OCI-LY7 (cell line): ENCODE measurements at regions not wholly inside any gene's neighbourhood (a gene's known extent, or its start where the extent isn't known, plus 50 kb on each side); places are given as distances from the start of the nearest gene placed in this dataset.

Experiments
- BruUV-seq: library from RNA; stranded (reverse); fragments of 400-500 nt; replicated peaks from 2 replicates; lab custom pipeline; 2021; lab: Mats Ljungman, UMichigan
- CTCF ChIA-PET: fragments of 300-600 bp; sonication (Branson Sonifier 250); formaldehyde crosslinking; loops from one replicate; lab custom pipeline; 2022; ENCODE audit warnings: antibody characterized with exemption; ENCODE audit not compliant: unreplicated experiment; lab: Charles Lee
- POLR2A ChIA-PET: fragments of 300-600 bp; sonication (Branson Sonifier 250); formaldehyde crosslinking; loops from one replicate; lab custom pipeline; 2022; ENCODE audit warnings: antibody characterized with exemption; lab: Charles Lee
- DNase-seq: peaks from one replicate; pipeline ENCODE4 v3.0.0-alpha.2; 2015; ENCODE audit warnings: low spot score
- H2AFZ ChIP-seq: fragments of 200-600 bp; sonication (generic), shearing (Covaris generic); 2 replicates; pipeline ENCODE4 v1.6.1; 2014; ENCODE audit warnings: mild to moderate bottlenecking, antibody characterized with exemption, low read length, moderate library complexity
- H3K27ac ChIP-seq: fragments of 200-600 bp; sonication (generic); 2 replicates; pipeline ENCODE4 v1.5.1; 2014; ENCODE audit warnings: mixed run types, low read depth, mild to moderate bottlenecking, moderate library complexity, low read length, inconsistent platforms; ENCODE audit not compliant: poor library complexity, severe bottlenecking
- H3K36me3 ChIP-seq: fragments of 200-600 bp; sonication (generic); 2 replicates; pipeline ENCODE4 v1.6.1; 2014; ENCODE audit warnings: mild to moderate bottlenecking, antibody characterized with exemption, low read length, moderate library complexity, mixed read lengths; ENCODE audit not compliant: insufficient read depth
- H3K4me1 ChIP-seq: fragments of 200-600 bp; sonication (generic); 2 replicates; pipeline ENCODE4 v1.5.1; 2014; ENCODE audit warnings: mild to moderate bottlenecking, low read length; ENCODE audit not compliant: insufficient read depth, poor library complexity, severe bottlenecking
- H3K4me2 ChIP-seq: fragments of 200-600 bp; sonication (generic); 2 replicates; pipeline ENCODE4 v1.6.1; 2014; ENCODE audit warnings: mild to moderate bottlenecking, low read length
- H3K4me3 ChIP-seq: fragments of 200-600 bp; sonication (generic); 2 replicates; pipeline ENCODE4 v1.5.1; 2014; ENCODE audit warnings: mild to moderate bottlenecking, low read depth, low read length; ENCODE audit not compliant: poor library complexity, severe bottlenecking
- H3K79me2 ChIP-seq: fragments of 200-600 bp; sonication (generic); 2 replicates; pipeline ENCODE4 v1.6.1; 2016; ENCODE audit warnings: low read depth, mild to moderate bottlenecking, low read length, moderate library complexity, mixed read lengths; ENCODE audit not compliant: insufficient read depth
- H3K9me2 ChIP-seq: fragments of 200-600 bp; sonication (generic); 2 replicates; pipeline ENCODE4 v1.6.1; 2016; ENCODE audit warnings: mild to moderate bottlenecking, low read length, mixed read lengths; ENCODE audit not compliant: insufficient read depth
- H3K9me3 ChIP-seq: fragments of 200-600 bp; sonication (generic); 2 replicates; pipeline ENCODE4 v1.6.1; 2014; ENCODE audit warnings: mild to moderate bottlenecking, mixed run types, low read length, mixed read lengths
- H4K20me1 ChIP-seq: fragments of 200-600 bp; sonication (generic); 2 replicates; pipeline ENCODE4 v1.6.1; 2014; ENCODE audit warnings: mild to moderate bottlenecking, antibody characterized with exemption, low read length, moderate library complexity, mixed read lengths; ENCODE audit not compliant: insufficient read depth
- CTCF ChIP-seq: fragments of 200-600 bp; sonication (generic); conservative IDR thresholded peaks from 2 replicates; pipeline ENCODE4 v1.5.1; 2014; ENCODE audit warnings: mild to moderate bottlenecking, antibody characterized with exemption, low read length, moderate library complexity, mixed read lengths
- EZH2phosphoT487 ChIP-seq: fragments of 200-600 bp; sonication (generic); IDR thresholded peaks from 2 replicates; pipeline ENCODE4 v1.6.1; 2018; ENCODE audit warnings: low read depth, borderline replicate concordance, mild to moderate bottlenecking, mixed run types, antibody characterized with exemption, low read length, moderate library complexity, mixed read lengths
- intact Hi-C: fragments of 100-400 bp; cut with micrococcal nuclease; formaldehyde crosslinking; loops from one replicate; pipeline ENCODE4 v1.10.0; 2022; ENCODE audit not compliant: unreplicated experiment

- Histone ChIP-seq H4K20me1 (no peaks in the 10 kb centered on the region), H3K4me1 (no peaks in the 10 kb centered on the region), H3K9me3 (no peaks in the 10 kb centered on the region), H3K36me3 (no peaks in the 10 kb centered on the region), H3K4me3 (no peak overlapping the region), H3K4me2 (no peak overlapping the region), H3K9me2 (no peaks in the 10 kb centered on the region), H3K79me2 (no peaks in the 10 kb centered on the region), H3K27ac (no peak overlapping the region), H2AFZ (no peak overlapping the region)
- no peak for TF ChIP-seq CTCF
- DNase-seq: no peak
- intact Hi-C loops: no loop called here
- POLR2A ChIA-PET: interaction anchor here (1.0 kb wide), 1 partner anchor 15 kb away, joined by 3 read pairs; no protein-coding TSS in a partner anchor
- no TSS peak for BruUV-seq
- CTCF ChIA-PET: no interaction called here
Measured at GRCh38 chr2:188916736-188917135, 57.4 kb upstream of the COL3A1 start.

GRCh38 chr2:188917632-188918031 lies 56.5 kb upstream of the COL3A1 start:
- H4K20me1 ChIP-seq: no peaks in the 10 kb centered on the region
- TF ChIP-seq EZH2phosphoT487 (no peak), CTCF (no peak)
- DNase-seq: no peak
- H3K9me3 ChIP-seq: no peaks in the 10 kb centered on the region
- H3K4me2 ChIP-seq: no peak overlapping the region
- no peaks in the 10 kb centered on the region for H3K79me2 ChIP-seq
- intact Hi-C loops: no loop called here
- no peaks in the 10 kb centered on the region for H3K4me1 ChIP-seq
- H2AFZ ChIP-seq: no peak overlapping the region
- H3K27ac ChIP-seq: no peak overlapping the region
- CTCF ChIA-PET: no interaction called here
- POLR2A ChIA-PET: interaction anchor here (0.6 kb wide), 1 partner anchor 14 kb away, joined by 3 read pairs; no protein-coding TSS in a partner anchor
- H3K4me3 ChIP-seq: no peak overlapping the region
- no TSS peak for BruUV-seq
- H3K36me3 ChIP-seq: no peaks in the 10 kb centered on the region
- no peaks in the 10 kb centered on the region for H3K9me2 ChIP-seq

DNA sequence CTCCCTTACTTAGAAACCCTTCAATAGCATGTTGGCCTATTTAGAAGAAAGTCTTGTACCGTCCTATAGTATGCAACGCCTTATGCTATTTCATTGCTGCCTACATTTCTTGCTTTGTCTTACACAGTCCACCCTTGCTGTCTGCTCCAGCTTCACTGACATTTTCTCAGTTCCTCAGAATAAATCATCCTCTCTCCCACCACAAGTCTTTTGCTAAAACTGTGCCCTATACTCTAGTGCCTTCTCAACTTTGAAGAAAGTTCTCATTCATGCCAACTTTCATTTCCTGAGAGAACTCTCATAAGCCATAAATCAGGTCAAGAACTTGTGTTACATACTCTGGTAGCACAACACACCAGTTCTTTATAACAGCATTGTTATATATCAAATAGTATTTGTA lies 54.3 kb upstream of the COL3A1 start:
- H3K9me3 ChIP-seq: no peaks in the 10 kb centered on the region
- no peak for DNase-seq
- no peak overlapping the region for H3K27ac ChIP-seq
- BruUV-seq: no TSS peak
- no peaks in the 10 kb centered on the region for H3K36me3 ChIP-seq
- POLR2A ChIA-PET: no interaction called here
- no peak overlapping the region for H2AFZ ChIP-seq
- H4K20me1 ChIP-seq: no peaks in the 10 kb centered on the region
- no peaks in the 10 kb centered on the region for H3K9me2 ChIP-seq
- H3K4me1 ChIP-seq: no peaks in the 10 kb centered on the region
- no peaks in the 10 kb centered on the region for H3K79me2 ChIP-seq
- intact Hi-C loops: no loop called here
- TF ChIP-seq EZH2phosphoT487 (no peak), CTCF (no peak)
- no peak overlapping the region for H3K4me2 ChIP-seq
- CTCF ChIA-PET: no interaction called here
- no peak overlapping the region for H3K4me3 ChIP-seq
